K562 (cell line): ENCODE measurements at regions not wholly inside any gene's neighbourhood (a gene's known extent, or its start where the extent isn't known, plus 50 kb on each side); places are given as distances from the start of the nearest gene placed in this dataset.

Experiments used
- CBFA2T3 ChIP-seq: fragments of 450-650 bp; IDR thresholded peaks from 2 replicates; pipeline ENCODE4 v1.6.1; 2017
- FUS ChIP-seq: fragments of 200-400 bp; formaldehyde crosslinking; optimal IDR thresholded peaks from 2 replicates; pipeline ENCODE3; 2017; ENCODE audit warnings: low read depth, low read length
- JUND ChIP-seq, 2 experiments: IDR thresholded peaks; 2 replicates in 1 of 2; 3 replicates in 1 of 2; pipeline ENCODE4 v1.6.1; 2011; ENCODE audit warnings: borderline replicate concordance in 2 of 2, low read depth in 2 of 2, low read length in 2 of 2, improper control_type of control experiment in 1 of 2, missing biosample characterization in 1 of 2, missing genetic modification characterization in 1 of 2, missing genetic modification reagents in 1 of 2
- NBN ChIP-seq: fragments of 450-650 bp; IDR thresholded peaks from 2 replicates; pipeline ENCODE4 v1.6.1; 2016; ENCODE audit warnings: low read depth, mild to moderate bottlenecking
- NFIC ChIP-seq: fragments of 450-650 bp; IDR thresholded peaks from 2 replicates; pipeline ENCODE4 v1.6.1; 2017; ENCODE audit warnings: mild to moderate bottlenecking, inconsistent platforms
- SIN3A ChIP-seq, 2 experiments: fragments of 150-350 bp in 1 of 2; IDR thresholded peaks; 2 replicates each; pipeline ENCODE4 v1.6.1; 2011 to 2016; ENCODE audit warnings: borderline replicate concordance in 2 of 2, low read depth in 2 of 2, low read length in 2 of 2, mild to moderate bottlenecking in 2 of 2, moderate library complexity in 2 of 2; ENCODE audit not compliant: control insufficient read depth in 1 of 2
- ZKSCAN1 ChIP-seq: fragments of 150-350 bp; IDR thresholded peaks from 2 replicates; pipeline ENCODE4 v1.6.1; 2016; ENCODE audit warnings: low read depth, low read length
- TF ChIP-seq, protein P1 (sequence below): fragments of 250-450 bp; sonication (Bioruptor Pico); IDR thresholded peaks from 2 replicates; pipeline ENCODE4 v1.8.0; 2021; ENCODE audit warnings: moderate library complexity, mild to moderate bottlenecking, inconsistent platforms
- TF ChIP-seq, protein P2 (sequence below): conservative IDR thresholded peaks from 2 replicates; pipeline ENCODE4 v1.6.1; 2011; ENCODE audit warnings: low read depth, mild to moderate bottlenecking, low read length; ENCODE audit not compliant: control insufficient read depth
- TF ChIP-seq, protein P3 (sequence below): sonication (generic); formaldehyde crosslinking; IDR thresholded peaks from 2 replicates; pipeline ENCODE4 v1.8.0; 2022; ENCODE audit warnings: mild to moderate bottlenecking, missing genetic modification reagents, borderline replicate concordance
- TF ChIP-seq, protein P4 (sequence below), 3 experiments: fragments of 200-800 bp in 1 of 3; fragments of 250-450 bp in 1 of 3; fragments of 450-650 bp in 1 of 3; sonication (Bioruptor Pico) in 1 of 3; sonication (Bioruptor generic) in 1 of 3; formaldehyde crosslinking in 1 of 3; IDR thresholded peaks; 2 replicates each; pipeline versions ENCODE4 v1.6.1 to v1.8.0; 2016 to 2022; ENCODE audit warnings: mild to moderate bottlenecking in 2 of 3, missing genetic modification characterization in 2 of 3, missing compliant biosample characterization in 1 of 3, moderate library complexity in 1 of 3
- TF ChIP-seq, protein P5 (sequence below), 3 experiments: IDR thresholded peaks in 2 of 3; conservative IDR thresholded peaks in 1 of 3; 2 replicates each; pipeline ENCODE4 v1.5.1; 2011 to 2012; ENCODE audit warnings: low read length in 3 of 3, mild to moderate bottlenecking in 3 of 3, control low read depth in 2 of 3, improper control_type of control experiment in 1 of 3, inconsistent platforms in 1 of 3, low read depth in 1 of 3, mixed read lengths in 1 of 3, moderate library complexity in 1 of 3; ENCODE audit not compliant: insufficient read depth in 2 of 3

DNA sequence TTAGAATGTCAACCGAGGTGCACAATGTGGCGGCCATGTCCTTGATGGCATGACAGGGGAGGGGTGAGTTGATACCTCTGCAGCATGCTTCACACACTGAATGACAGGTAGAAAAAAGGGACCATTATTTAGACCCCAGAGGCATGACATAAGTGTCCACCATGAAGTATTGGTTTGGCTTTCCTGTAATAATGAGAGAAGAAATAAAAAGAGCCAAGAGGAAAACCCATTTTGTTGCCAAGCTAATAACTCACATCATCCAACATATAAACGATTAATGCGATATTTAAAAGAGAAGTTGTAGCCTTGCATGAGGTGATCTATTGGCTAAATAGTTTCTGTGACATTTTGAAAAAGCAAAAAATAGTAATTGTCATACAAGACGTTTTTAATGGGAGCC lies 343.4 kb downstream of the LRIG3 start:
- TF ChIP-seq SIN3A (IDR thresholded peaks at IDR 0.05; ENCODE audit: borderline replicate concordance in 2 of 2, control insufficient read depth in 1 of 2, low read depth in 2 of 2, low read length in 2 of 2), result no peak
- TF ChIP-seq FUS, result no peak
- TF ChIP-seq, protein P1, sequence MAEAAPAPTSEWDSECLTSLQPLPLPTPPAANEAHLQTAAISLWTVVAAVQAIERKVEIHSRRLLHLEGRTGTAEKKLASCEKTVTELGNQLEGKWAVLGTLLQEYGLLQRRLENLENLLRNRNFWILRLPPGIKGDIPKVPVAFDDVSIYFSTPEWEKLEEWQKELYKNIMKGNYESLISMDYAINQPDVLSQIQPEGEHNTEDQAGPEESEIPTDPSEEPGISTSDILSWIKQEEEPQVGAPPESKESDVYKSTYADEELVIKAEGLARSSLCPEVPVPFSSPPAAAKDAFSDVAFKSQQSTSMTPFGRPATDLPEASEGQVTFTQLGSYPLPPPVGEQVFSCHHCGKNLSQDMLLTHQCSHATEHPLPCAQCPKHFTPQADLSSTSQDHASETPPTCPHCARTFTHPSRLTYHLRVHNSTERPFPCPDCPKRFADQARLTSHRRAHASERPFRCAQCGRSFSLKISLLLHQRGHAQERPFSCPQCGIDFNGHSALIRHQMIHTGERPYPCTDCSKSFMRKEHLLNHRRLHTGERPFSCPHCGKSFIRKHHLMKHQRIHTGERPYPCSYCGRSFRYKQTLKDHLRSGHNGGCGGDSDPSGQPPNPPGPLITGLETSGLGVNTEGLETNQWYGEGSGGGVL (CRISPR knock-in tag), result no peak
- no peak for TF ChIP-seq NBN
- TF ChIP-seq, protein P2, sequence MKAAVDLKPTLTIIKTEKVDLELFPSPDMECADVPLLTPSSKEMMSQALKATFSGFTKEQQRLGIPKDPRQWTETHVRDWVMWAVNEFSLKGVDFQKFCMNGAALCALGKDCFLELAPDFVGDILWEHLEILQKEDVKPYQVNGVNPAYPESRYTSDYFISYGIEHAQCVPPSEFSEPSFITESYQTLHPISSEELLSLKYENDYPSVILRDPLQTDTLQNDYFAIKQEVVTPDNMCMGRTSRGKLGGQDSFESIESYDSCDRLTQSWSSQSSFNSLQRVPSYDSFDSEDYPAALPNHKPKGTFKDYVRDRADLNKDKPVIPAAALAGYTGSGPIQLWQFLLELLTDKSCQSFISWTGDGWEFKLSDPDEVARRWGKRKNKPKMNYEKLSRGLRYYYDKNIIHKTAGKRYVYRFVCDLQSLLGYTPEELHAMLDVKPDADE, result no peak
- TF ChIP-seq CBFA2T3, result no peak
- TF ChIP-seq, protein P3, sequence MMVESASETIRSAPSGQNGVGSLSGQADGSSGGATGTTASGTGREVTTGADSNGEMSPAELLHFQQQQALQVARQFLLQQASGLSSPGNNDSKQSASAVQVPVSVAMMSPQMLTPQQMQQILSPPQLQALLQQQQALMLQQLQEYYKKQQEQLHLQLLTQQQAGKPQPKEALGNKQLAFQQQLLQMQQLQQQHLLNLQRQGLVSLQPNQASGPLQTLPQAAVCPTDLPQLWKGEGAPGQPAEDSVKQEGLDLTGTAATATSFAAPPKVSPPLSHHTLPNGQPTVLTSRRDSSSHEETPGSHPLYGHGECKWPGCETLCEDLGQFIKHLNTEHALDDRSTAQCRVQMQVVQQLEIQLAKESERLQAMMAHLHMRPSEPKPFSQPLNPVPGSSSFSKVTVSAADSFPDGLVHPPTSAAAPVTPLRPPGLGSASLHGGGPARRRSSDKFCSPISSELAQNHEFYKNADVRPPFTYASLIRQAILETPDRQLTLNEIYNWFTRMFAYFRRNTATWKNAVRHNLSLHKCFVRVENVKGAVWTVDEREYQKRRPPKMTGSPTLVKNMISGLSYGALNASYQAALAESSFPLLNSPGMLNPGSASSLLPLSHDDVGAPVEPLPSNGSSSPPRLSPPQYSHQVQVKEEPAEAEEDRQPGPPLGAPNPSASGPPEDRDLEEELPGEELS (CRISPR knock-in tag), result no peak
- TF ChIP-seq, protein P4, sequence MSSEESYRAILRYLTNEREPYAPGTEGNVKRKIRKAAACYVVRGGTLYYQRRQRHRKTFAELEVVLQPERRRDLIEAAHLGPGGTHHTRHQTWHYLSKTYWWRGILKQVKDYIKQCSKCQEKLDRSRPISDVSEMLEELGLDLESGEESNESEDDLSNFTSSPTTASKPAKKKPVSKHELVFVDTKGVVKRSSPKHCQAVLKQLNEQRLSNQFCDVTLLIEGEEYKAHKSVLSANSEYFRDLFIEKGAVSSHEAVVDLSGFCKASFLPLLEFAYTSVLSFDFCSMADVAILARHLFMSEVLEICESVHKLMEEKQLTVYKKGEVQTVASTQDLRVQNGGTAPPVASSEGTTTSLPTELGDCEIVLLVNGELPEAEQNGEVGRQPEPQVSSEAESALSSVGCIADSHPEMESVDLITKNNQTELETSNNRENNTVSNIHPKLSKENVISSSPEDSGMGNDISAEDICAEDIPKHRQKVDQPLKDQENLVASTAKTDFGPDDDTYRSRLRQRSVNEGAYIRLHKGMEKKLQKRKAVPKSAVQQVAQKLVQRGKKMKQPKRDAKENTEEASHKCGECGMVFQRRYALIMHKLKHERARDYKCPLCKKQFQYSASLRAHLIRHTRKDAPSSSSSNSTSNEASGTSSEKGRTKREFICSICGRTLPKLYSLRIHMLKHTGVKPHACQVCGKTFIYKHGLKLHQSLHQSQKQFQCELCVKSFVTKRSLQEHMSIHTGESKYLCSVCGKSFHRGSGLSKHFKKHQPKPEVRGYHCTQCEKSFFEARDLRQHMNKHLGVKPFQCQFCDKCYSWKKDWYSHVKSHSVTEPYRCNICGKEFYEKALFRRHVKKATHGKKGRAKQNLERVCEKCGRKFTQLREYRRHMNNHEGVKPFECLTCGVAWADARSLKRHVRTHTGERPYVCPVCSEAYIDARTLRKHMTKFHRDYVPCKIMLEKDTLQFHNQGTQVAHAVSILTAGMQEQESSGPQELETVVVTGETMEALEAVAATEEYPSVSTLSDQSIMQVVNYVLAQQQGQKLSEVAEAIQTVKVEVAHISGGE (CRISPR knock-in tag; IDR thresholded peaks at IDR 0.05), result no peak
- TF ChIP-seq ZKSCAN1, result no peak
- TF ChIP-seq NFIC, result no peak
- TF ChIP-seq, protein P5, sequence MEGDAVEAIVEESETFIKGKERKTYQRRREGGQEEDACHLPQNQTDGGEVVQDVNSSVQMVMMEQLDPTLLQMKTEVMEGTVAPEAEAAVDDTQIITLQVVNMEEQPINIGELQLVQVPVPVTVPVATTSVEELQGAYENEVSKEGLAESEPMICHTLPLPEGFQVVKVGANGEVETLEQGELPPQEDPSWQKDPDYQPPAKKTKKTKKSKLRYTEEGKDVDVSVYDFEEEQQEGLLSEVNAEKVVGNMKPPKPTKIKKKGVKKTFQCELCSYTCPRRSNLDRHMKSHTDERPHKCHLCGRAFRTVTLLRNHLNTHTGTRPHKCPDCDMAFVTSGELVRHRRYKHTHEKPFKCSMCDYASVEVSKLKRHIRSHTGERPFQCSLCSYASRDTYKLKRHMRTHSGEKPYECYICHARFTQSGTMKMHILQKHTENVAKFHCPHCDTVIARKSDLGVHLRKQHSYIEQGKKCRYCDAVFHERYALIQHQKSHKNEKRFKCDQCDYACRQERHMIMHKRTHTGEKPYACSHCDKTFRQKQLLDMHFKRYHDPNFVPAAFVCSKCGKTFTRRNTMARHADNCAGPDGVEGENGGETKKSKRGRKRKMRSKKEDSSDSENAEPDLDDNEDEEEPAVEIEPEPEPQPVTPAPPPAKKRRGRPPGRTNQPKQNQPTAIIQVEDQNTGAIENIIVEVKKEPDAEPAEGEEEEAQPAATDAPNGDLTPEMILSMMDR (IDR thresholded peaks at IDR 0.05 in 2 of 3, conservative IDR thresholded peaks at IDR 0.05 in 1 of 3; ENCODE audit: insufficient read depth in 2 of 3, low read depth in 1 of 3, low read length in 3 of 3), result no peak
- TF ChIP-seq JUND (IDR thresholded peaks at IDR 0.05; ENCODE audit: borderline replicate concordance, low read depth, low read length), result no peak
- TF ChIP-seq JUND (tag; IDR thresholded peaks at IDR 0.05; ENCODE audit: borderline replicate concordance, low read depth, low read length), result no peak
